ENCODE measurements at regions not wholly inside any gene's neighbourhood (a gene's known extent, or its start where the extent isn't known, plus 50 kb on each side); places are given as distances from the start of the nearest gene placed in this dataset.
"Not testable (repeated sequence)": the region's sequence is repeated elsewhere in the genome, so short reads cannot be mapped to it uniquely, and the experiment has no call there.

DNA sequence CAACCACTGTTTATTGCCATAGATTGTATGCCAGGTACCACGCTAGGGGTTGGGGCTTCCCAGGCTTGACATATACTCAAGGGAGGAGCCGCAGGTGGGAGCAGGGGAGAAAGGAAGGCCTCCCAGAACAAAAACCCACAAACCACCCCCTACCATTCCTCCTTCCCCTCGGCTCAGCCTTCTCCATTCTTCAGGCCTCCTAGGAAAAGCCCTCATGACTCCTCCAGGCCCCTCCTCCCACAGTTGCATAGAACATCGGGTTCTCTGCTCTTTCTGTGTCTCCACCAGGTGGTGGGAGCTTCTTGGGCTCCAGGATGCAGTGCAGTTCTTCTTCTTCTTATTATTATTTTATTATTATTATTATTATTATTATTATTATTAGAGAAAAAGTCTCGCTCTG lies 80.3 kb downstream of the ZFP36L2 start:
- no peak for DNase-seq (ENCODE audit: low spot score)

DNA sequence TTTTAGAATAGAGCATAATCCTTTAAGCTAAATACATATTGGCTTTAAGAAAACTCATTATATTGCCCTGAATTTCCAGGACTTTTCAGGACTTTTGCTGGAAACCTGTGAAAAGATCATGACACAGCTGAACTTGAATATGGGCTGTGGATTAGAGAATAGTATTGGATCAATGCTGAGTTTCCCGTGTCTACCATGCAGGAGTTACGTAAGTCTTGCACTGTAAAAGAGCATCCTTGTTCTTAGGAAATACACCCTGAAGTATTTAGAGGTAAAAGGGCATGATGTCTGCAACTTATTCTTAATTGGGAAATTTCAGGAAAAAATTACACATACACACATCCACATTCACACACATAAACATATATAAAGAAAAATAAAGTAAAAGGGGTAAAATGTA lies 82.1 kb downstream of the ZFP36L2 start:
- DNase-seq (ENCODE audit: low spot score): no peak

DNA sequence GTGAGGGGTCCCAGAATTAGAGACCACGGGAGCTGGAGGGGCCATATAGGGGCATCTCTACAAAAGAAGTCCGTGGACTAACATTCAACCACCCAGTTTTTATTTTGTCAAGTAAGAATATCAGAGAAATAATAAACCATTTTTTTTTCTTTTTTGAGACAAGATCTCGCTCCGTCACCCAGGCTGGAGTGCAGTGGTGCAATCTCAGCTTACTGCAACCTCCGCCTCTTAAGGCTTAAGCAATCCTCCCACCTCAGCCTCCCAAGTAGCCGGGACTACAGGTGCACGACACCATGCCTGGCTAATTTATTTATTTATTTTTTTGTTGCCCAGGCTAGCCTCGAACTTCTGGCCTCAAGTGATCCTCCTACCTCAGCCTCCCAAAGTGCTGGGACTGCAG lies 82.7 kb downstream of the ZFP36L2 start:
- DNase-seq (ENCODE audit: low spot score): no peak

DNA sequence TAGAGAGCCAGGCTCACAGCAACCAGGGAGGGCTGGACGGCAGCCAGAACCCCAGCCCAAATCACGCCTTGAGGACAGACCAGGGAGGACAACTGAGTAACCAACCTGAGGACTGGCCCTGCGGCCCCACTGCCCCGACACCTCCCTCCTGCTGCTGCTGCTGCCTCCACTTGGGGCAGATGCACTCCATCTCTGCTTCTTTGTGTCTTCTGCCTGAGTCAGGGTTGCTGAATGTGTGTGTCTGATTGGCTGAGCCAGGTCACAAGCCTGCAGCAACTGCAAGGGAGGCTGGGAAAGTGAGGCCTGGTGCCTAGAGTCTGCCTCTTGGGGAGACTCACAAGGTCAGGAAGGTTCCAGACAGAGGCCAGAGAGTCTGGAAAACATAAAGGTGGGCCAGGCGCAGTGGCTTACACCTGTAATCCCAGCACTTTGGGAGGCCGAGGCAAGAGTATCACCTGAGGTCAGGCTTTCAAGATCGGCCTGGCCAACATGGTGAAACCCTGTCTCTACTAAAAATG lies 83.4 kb downstream of the ZFP36L2 start:
- DNase-seq (ENCODE audit: low spot score): peak; percentile 55

- not testable (repeated sequence) for DNase-seq (ENCODE audit: low spot score)
Observed at GRCh38 chr2:43141636-43142151, 84.7 kb downstream of the ZFP36L2 start.

DNA sequence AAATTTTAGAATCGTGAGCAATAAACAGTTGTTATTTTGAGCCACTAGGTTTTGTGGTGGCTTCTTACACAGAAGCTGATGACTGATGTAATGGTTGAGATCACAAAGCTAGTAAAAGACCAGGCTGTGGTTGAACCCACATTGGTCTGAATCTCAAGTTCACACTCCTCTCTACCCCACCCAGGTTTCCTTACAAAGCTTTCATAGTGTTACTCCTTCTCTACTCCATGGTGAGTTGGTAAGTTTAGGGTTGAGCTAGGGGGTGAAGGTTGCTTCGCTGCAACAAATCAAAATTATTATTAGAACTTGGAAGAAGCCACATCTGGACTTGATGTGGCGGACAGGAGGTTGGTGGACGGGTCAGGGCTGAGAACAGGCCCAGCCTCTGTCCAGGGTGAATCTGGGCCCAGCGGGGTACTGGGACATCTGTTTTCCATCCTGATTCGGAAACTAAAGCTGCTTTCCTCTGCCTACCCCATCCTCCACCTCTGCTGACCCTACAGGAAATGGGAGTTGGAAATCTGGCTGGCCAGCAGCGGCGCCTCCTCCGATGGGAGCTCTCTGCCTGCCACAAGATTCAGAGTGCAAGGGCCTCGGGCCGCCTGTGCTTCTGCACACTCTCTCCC lies 86.3 kb downstream of the ZFP36L2 start:
- no peak for DNase-seq (ENCODE audit: low spot score)

GRCh38 chr2:43139501-43139900 lies 86.9 kb downstream of the ZFP36L2 start:
- no peak for DNase-seq (ENCODE audit: low spot score)

GRCh38 chr2:43138441-43138840 lies 88.0 kb downstream of the ZFP36L2 start:
- no peak for DNase-seq (ENCODE audit: low spot score)

GRCh38 chr2:43136876-43137275 lies 89.5 kb downstream of the ZFP36L2 start:
- DNase-seq (ENCODE audit: low spot score): peak; percentile 80

DNA sequence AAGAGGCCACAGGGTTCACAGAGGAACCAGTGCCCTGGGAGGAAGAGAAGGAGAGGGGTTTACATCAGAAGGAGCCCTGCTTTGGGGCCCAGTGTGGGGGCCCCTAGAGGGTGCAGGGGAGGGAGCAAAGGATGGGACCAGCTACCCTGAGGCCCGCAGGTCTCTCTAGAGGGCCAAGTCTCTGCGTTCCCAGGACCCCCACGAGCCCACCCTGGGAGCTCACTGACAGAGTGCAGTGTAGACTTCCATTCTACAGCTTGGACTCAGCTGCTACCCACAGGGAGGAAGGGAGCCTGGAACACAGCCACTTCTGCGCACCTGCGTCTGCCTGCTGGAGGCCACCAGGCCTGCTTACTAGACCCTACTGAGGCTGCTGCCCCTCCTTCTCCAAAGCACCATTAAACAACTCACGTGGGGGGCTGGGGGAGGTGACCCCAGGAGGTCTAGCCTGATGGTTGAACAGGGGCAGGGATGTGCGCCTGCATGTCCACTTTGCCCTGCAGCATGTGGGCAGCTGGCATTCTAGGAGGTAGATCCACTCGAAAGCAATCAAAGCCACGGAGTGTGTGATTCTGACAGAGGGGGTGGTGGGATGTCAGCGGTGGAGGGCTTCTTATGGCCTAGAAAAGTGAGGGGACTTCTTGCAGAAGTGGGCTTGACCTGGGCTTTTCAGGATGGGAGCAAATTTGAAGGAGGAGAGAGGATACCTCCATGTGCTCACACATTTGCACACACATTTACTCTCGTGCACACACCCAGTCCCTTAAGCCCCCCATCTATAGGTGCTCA lies 90.2 kb downstream of the ZFP36L2 start:
- DNase-seq (ENCODE audit: low spot score): peak; percentile 57

DNA sequence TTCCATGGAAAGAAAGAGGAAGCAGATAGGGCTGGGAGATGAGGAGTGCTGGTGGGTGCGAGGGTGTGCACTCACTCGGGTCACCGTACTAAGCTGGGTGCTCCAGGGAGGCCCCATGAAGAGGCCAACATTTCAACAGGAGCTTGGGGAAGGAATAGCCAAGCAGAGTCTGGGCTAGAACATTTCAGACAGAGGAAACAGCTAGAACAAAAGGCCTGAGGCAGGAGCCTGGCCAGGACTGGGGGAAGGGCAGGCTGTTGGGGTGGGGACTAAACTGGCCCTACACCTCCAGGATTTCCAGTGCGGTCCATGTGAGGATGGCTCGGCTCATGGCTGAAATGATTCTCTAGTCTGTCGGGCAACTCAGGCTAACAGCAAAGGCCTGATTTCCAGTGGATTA lies 90.8 kb downstream of the ZFP36L2 start:
- DNase-seq (ENCODE audit: low spot score): no peak

GRCh38 chr2:43134571-43134889 lies 91.9 kb downstream of the ZFP36L2 start:
- DNase-seq (ENCODE audit: low spot score): no peak

GRCh38 chr2:43133708-43134570 lies 92.5 kb downstream of the ZFP36L2 start:
- peak; percentile 76 for DNase-seq (ENCODE audit: low spot score)

GRCh38 chr2:43133336-43133707 lies 93.1 kb downstream of the ZFP36L2 start:
- no peak for DNase-seq (ENCODE audit: low spot score)

DNA sequence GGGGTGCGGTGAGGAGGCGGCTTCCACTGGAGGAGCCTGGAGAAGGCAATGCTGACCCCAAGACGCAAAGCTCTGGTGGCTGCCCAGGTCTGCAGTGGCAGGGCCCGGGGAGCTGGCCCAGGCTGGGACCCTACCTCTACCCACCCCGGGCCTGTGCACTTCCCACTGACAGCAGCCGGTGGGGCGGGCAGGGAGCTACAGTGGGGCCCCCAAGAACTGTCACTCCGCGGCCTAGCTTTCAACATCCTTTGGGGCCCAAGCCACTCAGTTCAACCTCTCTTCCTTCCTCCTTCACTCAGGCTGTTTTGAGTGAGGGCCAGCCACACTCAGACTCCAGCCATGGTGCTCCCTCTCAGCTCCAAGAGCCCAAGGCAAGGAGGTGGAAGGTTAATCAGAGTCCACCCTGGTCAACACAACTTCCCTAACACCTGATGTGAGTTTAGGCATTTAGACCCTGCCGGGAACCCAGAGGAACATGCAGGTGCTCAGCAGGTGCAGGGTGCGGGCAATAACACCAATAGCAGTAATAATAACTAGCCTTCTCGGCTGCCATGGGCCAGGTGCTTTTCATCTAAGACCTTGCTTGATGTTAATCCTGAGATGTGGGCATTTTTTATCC lies 93.6 kb downstream of the ZFP36L2 start:
- peak; percentile 62 for DNase-seq (ENCODE audit: low spot score)

DNA sequence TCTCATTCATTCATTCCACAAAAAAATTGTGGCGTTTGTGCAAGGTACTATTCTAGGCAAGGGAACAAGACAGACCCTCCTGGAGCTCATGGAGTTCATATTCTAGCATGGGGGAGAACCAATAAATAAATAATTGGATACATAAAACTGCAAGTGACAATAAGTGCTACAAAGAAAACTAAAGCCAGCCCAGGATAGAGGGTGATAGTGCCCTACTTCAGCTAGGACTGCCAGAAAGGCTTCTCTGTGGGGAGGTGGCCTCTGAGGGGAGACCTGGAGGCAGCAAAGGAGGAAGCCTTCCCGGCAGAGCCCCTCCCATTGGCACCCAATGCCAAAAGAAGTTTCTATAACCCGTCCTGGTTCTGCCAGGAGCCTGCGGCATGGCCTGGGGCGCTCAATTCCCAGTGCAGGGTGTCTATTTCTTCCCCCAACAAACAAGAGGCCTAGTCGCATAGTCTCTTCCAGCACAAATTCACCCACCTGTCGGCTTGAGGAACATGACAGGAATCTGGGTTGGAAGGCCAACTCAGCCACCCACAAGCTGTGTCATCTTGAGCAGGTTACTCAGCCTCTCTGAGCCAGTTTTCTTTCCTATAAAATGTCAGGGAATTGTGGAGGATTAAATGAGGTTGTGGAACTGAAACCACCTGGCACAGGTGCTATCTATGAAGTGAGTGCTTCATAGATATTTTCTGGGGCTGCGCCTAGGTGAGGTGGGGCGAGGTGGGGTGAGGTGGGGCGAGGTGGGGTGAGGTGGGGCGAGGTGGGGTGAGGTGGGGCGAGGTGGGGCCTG lies 94.3 kb downstream of the ZFP36L2 start:
- no peak for DNase-seq (ENCODE audit: low spot score)

GRCh38 chr2:43131051-43131889 lies 95.1 kb downstream of the ZFP36L2 start:
- peak; percentile 83 for DNase-seq (ENCODE audit: low spot score)

DNA sequence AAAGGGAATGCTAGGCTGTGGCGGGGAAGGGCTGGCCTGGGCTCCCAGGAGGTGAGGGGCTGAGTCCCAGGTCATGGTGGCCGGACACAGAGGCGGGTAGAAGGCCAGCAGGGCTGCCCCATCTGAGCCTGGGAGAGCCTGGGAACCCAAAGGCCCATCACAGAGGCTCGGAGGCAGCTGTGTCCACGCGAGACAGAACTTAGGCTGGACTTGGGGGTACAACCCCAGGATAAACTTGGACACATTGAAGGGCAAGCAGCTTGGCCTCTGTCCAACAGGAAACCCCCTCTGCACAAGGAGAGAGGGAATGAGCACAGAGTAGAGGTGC lies 95.9 kb downstream of the ZFP36L2 start:
- no peak for DNase-seq (ENCODE audit: low spot score)

- DNase-seq (ENCODE audit: low spot score): no peak
Observed at GRCh38 chr2:43129676-43130547, 96.5 kb downstream of the ZFP36L2 start.

GRCh38 chr2:43128559-43128955 lies 97.8 kb downstream of the ZFP36L2 start:
- DNase-seq (ENCODE audit: low spot score): no peak

Data from NAMALWA (cell line).